ENCODE measurements at regions not wholly inside any gene's neighbourhood (a gene's known extent, or its start where the extent isn't known, plus 50 kb on each side); places are given as distances from the start of the nearest gene placed in this dataset.

- TF ChIP-seq POLR2AphosphoS5 (IDR thresholded peaks at IDR 0.05; ENCODE audit: insufficient read depth in 1 of 2, low read depth in 1 of 2) (no peak), POLR2A (IDR thresholded peaks at IDR 0.05) (no peak)
- TF ChIP-seq, protein P1, sequence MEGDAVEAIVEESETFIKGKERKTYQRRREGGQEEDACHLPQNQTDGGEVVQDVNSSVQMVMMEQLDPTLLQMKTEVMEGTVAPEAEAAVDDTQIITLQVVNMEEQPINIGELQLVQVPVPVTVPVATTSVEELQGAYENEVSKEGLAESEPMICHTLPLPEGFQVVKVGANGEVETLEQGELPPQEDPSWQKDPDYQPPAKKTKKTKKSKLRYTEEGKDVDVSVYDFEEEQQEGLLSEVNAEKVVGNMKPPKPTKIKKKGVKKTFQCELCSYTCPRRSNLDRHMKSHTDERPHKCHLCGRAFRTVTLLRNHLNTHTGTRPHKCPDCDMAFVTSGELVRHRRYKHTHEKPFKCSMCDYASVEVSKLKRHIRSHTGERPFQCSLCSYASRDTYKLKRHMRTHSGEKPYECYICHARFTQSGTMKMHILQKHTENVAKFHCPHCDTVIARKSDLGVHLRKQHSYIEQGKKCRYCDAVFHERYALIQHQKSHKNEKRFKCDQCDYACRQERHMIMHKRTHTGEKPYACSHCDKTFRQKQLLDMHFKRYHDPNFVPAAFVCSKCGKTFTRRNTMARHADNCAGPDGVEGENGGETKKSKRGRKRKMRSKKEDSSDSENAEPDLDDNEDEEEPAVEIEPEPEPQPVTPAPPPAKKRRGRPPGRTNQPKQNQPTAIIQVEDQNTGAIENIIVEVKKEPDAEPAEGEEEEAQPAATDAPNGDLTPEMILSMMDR (IDR thresholded peaks at IDR 0.05) = no peak
These were observed 78.3 kb upstream of the KMT2C start for GRCh38 chr7:152513861-152514770.
